ELR (cell line): ENCODE measurements at regions not wholly inside any gene's neighbourhood (a gene's known extent, or its start where the extent isn't known, plus 50 kb on each side); places are given as distances from the start of the nearest gene placed in this dataset.
"Not testable (repeated sequence)": the region's sequence is repeated elsewhere in the genome, so short reads cannot be mapped to it uniquely, and the experiment has no call there.

Source experiments
- DNase-seq: peaks from one replicate; pipeline ENCODE4 v3.0.0-alpha.2; 2015; ENCODE audit warnings: low read depth

DNA sequence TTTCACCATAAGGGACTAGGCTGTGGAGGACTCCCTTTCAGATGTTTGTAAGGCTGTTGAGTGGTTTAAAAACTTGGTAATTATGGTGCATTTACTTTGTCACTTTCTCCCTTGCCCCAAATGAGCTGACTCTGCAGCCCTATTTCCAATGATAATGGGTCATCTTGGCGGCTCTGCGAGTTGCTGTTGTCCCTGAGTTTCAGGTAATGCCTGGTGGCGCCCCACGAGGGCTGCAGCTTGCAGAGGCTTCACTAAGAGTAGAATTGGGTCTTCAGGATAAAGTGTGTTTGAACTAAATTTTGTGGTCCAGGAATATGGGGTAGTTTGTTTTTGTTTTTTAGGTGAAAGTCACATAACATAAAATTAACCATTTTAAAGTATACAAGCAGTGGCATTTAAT, 450.1 kb upstream of the CFAP20DC start:
- DNase-seq: no peak

DNA sequence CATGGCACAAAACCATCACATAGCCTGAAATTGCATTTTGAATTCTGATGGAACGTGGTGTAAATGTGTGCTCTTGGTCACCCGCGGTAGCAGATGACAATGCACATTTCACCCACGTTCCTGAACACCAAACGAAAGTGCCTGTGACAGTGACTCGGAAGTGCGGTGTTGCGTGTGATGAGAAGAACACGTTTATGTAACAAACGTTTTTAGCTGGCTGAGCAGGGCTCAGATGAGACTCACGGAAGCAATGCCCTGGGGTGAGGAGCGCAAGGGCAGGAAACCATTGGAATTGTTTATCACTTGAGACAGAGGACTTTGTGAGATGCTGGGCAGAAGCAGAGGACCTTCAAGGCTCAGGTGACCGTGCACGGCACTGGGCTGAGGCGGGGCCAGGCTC, 449.2 kb upstream of the CFAP20DC start:
- no peak for DNase-seq

DNA sequence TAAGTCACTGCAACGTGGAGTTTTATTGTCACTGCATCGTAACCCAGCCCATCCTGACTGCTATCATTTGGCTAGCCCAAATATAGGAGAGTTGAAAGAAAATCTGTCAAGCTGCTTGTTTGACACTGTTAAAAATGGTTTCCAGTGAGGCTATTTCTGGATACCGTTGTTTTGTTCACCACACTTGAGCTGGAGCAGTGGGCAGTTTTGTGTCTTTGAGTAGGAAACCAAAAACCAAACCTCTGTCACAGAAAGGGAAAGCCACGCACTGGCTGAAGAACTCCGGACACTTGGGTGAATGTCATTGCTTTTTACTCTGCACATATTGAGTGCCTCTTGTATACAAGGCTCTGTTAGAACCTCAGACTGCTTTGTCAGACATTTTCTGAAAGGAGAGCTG, 446.4 kb upstream of the CFAP20DC start:
- DNase-seq: no peak

DNA sequence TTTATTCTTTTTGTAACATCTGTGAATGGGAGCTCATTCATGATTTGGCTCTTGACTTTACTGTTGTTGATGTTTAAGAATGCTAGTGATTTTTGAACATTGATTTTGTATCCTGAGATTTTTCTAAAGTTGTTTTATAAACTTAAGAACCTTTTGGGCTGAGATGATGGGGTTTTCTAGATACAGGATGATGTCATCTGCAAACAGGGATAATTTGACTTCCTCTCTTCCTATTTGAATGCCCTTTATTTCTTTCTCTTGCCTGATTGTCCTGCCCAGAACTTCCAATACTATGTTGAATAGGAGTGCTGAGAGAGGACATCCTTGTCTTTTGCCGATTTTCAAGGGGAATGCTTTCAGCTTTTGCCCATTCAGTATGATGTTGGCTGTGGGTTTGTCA, 445.1 kb upstream of the CFAP20DC start:
- DNase-seq: not testable (repeated sequence)

DNA sequence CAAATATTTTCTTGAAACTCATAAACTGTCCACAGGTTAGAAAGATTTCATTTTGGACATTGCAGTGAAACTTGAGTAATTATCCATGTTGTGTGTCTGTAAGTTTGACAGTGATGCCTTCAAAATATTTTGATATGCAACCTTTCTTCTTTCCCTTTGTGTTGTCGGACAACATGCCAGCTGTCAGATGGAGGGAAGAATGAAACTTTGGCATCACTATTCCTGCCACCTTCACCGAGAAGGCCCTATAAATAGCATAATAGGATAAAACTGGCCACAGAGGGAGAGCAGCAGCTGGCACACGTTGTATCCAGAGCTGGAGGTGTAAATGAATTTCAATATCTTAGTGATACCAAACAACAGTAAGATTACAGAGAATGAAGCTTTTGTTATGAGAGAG, 436.7 kb upstream of the CFAP20DC start:
- DNase-seq: no peak

DNA sequence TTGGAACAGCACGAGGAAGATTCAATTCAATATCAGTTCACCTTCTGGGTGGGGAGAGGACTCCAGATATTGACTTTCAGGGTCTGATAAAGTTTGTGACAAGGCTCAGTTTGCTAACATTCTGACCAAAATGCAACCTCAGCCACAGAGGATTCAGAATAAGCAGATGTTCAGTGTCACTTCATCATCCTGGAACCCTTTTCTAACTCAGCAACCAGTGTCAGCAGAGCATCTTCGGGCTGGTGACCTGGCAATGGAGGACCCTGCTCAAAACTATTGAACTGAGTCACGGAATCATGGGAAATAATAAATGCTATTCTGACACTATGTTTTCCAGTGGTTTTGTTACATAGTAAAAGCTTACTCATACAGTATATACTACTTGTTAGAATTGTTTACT, 433.4 kb upstream of the CFAP20DC start:
- no peak for DNase-seq

DNA sequence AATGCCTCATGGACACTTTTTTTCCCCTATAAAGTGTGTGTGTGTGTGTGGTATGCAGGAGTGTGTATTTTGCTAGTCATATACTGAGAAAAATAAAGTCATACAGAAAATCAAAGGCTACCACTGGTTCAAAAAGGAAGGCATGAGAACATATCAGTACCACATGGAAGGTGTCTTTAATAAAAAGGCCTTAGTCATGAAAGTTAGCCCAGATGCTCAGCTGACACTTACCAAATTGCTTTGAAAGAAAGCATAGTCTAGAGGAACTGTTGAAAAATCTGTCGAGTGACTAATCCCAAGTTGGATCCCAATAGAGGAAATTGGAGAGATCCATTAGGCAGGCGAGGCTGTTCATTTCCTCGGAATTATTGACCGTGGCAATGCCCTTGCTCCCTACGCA, 432.9 kb upstream of the CFAP20DC start:
- no peak for DNase-seq

DNA sequence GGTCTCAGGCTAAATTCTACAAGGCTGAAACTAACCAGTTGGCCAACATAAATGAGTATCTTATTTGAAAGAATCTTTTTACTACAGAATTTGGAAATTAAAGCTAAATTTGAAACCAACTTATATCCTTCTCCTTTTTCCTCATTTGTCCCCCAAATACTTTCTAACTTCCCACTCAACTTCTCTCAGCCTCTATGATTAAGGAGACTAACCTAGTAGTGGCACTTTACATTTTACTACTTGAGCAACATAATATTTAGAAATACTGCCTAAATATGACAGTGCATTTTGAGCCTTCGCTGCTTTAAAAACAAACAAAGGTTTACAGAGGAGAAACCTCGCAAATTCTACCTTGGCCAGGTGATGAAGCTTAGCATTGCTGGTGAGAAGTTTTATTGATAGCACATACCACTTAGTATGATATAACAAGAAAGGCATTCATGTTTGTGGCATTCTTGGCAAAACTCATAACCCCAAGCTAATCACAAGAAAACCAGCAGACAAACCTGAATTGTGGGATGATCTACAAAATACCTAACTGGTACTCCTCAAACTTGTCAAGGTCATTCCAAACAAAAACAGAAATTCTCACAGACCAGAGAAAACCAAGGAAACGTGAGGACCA, 432.1 kb upstream of the CFAP20DC start:
- DNase-seq: no peak

DNA sequence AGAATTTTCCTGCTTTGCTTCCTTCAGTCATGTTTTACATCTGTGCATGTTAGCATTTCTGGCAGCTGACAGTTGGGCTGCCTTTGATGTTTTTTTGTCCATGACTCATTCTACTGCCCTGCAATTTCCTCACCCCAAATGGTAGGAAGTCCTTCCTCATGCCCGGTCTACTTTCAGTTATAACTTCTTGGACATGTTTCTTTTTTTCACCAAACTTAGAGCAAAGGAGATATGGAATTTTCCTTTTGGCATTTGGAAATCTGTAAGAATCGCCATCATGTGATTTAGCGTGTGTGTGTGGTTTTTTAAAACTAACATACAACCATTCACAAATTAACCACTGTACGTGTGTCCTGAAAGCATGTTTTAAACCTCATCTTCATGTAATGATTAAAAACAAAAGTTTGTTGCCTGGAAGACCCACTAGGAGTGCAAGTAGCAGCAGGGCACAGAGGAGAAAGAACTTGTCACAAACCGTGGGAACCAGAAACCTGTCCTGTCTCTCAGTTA, 430.7 kb upstream of the CFAP20DC start:
- DNase-seq: peak; percentile 0

DNA sequence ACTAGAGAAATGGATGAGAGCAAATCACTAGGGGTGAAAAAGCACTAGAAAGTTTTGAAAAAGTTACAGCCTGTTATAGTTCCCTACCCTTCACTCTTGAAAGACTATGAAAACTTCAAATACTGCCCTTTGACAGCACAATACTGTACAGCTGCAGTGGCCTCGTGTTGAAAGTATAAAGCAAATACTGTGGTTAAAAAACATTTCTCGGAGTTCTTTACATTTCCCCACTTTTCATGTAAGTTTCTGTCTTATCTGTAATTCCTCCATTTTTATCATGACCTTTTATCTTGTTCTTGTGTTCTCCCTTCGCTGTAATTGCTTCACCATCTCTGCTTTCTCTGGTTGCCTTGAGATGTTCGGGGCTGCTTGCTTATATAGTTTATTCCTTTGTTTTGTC, 423.8 kb upstream of the CFAP20DC start:
- DNase-seq: no peak

DNA sequence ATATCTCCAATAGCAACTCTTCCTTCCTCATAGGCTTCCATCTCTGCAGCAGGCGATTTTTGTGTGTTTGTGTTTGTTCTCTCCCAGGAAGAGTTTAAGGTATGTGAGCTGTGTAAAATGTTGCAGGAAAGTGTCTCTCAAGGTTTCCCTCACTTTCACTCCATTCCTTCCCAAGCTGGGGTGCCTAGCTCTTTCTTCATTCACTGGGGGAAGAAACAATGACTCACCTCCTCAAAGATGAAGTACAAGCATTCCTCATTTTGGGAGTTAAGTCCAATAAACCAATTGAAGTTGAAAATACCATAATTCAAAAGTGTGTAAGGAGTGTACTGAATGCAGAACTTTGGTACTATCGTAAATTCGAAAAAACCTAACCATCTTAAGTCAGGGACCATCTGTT, 422.7 kb upstream of the CFAP20DC start:
- DNase-seq: no peak

DNA sequence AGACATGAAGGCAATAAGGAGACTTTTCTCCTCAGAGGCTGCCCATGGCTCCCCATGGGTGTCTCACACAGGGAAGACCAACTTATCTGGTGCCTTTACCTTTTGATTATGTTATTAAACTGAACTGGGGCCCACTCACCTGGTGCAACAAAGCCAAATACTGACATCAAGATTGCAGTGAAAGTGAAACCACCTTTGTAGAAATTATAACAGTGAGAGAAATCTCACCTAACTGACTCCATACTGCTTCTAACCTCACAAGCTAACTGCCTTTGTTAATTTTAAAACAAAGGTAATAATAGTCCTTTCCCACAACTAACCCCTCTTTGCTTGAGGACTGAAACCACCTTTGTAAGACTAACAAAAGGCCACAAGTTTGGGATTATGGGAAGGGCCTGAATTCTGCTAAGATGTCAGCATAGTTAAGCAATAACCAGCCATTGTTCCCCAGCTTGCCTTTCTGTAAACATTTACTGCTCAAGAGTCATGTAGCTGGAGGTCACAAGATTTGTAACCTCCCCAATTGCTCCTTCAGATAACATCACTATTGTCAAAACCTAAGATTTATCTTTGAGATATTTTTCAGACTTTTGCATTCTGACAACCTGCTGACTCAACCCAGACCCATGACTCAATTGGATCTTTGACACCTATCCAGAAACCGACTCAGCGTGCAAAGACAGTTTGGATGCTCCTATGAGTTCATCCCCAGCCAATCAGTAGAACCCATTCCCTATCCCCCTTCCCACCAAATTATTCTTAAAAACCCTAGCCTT, 420.3 kb upstream of the CFAP20DC start:
- peak; percentile 1 for DNase-seq

DNA sequence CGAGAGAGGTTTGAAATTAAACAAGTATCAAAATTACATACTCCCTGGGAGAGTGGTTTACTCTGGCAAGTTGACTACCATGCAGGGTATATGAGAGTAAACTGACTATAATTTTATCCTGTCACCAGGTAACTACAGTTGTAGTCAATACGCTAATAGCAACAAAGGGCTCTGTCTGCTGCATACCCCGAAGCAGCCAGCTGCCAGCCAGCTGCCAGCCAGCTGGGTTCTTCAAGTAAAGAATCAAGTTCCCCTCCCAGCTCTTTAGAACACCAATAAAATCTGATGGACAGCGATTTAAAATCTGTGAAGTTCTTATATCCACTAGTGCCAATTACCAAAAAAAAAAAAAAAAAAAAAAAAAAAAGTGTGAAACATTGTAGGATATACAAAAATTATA, 417.7 kb upstream of the CFAP20DC start:
- DNase-seq: no peak

DNA sequence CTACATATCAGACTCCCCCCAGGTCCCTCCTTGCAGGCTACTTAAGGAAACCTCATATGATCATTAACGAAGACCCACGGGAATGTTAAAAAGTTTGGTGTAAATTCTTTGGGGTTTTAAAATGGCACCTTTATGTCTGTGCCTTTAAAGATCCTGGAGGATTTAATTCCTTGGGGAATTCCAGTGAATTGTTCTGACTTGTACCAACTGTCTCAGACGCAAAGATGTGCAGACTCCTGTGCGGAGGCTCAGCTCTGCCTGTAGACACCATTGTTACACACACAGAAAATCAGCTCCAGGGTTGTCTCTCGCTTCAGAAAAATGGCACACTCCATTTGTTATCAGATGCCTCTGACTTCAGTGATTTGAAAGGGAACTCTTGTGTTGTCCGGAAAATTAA, 414.4 kb upstream of the CFAP20DC start:
- no peak for DNase-seq

DNA sequence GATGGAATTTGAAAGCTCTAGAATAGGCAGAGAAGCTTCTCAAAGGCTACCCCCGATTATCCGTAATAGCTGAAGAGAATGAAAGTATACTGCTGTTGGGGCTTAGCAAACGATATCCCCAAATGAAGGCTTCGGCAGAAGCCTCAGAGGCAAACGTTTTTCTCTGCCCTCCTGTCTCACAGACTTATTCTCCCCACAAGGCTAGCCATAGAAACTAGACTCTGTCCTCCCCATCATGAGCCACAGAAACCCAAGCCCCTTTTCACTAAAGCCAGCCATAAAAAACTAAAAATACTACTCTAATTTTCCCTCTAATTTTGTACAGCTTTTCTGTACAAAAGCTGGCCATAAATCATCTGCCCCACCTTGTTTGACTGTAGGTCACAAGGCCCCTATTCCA, 413.4 kb upstream of the CFAP20DC start:
- no peak for DNase-seq

DNA sequence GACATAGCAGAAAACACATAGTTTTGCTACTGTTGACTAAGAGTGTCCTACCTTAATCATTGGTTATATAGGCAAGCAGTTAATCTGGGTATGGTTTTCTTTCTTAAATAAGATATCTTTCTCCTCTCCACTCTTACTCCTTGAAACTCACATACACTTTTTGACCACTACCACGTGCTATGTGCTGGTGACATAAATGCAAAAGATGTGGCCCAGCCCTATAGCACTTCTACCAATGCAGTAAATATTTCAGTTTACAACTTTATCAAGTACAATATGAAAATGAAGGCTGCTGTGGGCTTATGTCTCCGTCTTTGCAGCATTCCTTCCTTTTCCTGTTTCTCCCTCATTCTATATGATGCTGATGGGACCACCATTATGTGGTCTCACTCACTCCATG, 410.2 kb upstream of the CFAP20DC start:
- DNase-seq: no peak

DNA sequence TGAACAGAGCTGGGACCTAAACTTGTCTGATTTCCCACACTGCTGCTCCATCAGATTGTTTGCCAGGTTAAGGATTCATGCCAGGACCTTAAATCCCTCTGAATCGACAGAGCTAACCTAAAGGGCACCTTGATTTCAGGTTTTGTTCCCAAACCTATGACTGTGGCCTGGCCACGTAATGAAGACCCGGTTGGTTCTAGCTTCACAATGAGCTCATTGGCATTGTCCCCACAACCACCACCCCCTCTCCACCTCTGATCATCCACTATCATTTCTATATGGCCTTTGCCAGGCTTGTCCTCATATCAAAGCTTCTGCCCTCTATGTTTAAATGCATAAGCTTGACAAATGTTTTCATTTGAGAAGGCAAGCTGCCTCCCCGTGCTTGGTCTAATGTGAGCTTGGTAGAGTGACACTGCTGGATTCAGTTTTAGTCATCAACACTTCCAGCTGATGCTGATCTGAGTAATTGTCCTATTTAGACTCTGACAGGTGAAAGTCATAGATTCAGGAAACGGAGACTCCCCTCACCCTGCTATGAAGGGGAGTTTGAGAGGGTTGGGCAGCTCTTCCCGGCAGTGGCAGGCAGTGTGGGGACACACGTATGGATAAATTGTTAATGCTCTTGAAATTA, 407.1 kb upstream of the CFAP20DC start:
- DNase-seq: no peak

DNA sequence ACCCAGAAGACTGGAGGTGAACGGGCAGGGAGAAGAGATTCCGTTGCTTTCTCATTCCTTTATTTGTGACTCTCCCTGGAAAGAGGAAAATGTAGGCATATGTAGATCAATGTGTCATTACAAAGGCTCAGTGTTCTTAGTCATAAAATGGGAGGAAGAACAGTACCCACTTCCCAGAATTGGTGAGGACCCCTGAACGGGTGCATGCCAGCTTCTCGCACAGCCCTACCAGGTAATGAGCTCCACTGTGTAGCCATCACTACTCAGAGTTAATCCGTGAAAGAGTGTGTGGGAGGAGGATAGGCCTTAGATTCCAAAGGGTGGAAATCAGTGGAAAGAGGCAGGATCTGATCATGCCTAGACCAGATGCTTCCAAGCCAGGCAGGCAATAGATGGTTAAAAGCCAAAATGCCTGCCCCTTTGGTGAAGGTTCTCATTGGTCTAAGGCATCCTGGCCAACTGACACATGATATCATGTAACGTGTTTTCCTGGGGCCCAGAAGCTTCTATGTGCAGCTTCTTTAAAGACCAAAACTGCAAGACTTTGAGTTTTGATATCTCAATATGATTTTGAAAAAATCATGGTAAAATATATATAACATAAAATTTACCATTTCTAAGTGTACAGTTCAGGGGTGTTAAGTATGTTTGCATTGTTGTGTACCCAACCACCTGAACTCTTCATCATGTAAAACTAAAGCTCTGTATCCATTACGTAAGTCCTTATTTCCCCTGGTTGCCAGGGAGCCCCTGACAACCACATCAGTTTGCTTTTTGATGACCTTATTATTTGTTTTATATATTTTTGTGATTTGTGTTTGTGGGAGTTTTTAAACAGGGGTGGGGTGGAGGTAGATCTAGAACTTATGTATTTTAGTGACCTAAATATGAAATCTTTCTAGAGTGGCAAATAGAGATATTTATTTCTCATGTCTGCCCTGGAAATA, 402.2 kb upstream of the CFAP20DC start:
- no peak for DNase-seq

DNA sequence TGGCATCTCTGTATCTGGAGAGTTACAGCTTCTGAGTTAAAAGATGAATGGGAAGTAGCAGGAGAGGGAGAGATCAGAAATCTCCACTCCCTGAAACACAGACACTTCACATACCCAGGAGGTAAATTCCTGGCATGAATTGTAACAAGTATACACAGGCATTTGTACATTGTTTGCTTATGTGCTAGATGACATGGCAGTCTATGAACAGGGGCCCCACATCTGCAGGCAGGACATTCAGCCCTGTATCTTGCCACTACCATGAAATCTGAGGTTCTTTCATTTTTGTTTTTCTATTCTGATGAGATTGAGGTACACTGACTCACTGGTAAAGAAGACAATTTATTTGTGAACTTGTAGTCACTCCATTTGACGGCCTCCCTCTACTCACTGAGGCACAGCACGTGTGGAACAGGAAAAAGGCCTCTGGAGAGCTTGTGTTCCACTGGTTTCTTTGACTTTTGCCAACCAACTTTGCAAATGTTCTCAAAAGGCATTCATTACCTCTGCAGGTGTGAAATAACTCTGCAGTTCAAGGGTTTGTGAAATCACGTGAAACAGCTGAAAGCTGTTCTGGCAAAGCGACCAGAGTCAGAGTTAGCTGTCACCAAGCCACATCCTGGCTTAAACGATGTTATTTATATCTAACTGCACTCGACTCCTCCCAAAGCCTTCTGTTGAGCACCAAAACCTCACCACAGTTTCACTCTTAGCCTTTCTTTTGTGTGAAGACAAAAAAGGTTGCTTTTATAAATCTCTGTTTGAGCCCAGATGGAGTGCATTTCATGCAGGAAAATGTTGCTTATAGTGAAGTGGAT, 401.3 kb upstream of the CFAP20DC start:
- no peak for DNase-seq

DNA sequence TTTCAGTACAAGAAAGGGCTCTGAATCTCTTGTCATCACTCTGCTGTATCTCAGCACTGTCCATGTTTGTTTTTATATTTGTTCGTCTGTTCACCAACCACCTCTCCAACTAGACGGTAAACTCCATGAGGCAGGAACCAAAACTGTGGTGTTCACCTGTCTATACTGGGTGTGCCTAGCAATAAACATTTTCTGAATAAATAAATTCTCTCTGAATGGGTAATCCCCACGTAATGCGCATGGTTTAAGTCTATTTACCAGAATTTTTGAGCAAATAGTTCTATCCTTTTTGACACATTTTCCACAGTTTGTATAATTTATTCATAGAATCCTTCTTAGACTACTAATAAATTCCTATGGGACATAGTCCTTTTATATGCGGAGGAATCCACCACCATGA, 400.6 kb upstream of the CFAP20DC start:
- no peak for DNase-seq

DNA sequence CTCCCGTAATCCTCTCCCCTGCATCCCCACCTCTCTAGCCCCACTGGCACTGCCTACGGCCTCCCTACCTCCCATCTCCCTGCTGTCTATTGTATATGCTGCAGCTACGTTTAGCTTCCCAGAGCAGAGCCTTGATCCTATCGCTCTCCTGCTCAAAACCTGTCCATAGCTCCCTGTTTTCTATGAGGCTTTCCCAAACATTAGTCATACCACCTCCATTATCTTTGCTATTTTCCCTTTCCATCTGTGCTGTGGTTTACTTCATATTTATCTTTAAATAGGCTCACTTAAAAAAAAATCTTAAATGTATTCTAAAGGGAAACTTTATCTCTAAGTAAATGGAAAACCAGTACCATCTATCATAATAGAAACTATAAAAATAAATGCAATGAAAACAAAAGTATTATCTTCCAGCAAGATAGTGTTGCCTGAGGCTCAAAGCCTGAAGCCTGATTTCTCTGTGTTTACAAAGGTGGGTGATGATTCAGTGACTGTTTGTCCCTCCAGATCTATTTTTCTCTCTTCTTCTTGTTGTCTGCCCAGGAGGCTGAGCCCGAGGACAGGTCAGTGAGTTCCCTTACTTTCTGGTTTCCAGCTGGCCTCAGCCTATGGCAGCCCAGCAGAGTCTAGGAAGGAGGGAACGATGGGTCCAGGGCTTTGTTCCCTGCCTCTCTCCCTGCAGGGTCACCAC, 397.1 kb upstream of the CFAP20DC start:
- DNase-seq: no peak
